ENCODE measurements at regions not wholly inside any gene's neighbourhood (a gene's known extent, or its start where the extent isn't known, plus 50 kb on each side); places are given as distances from the start of the nearest gene placed in this dataset.
A peak's percentile ranks its signal among the peaks of the same experiment; 100 is the strongest.

- TF ChIP-seq CTCF (conservative IDR thresholded peaks at IDR 0.05; ENCODE audit: low read length) (peak; percentile 73), EZH2phosphoT487 (IDR thresholded peaks at IDR 0.05; ENCODE audit: borderline replicate concordance, low read depth, low read length) (no peak)
These were observed 813.4 kb downstream of the SLITRK6 start for GRCh38 chr13:84985860-84986259.
